ENCODE measurements at regions not wholly inside any gene's neighbourhood (a gene's known extent, or its start where the extent isn't known, plus 50 kb on each side); places are given as distances from the start of the nearest gene placed in this dataset.

- peaks cover 5% of the 10 kb centered on the region for H3K27me3 Mint-ChIP-seq (ENCODE audit: insufficient read depth)
- H3K27ac Mint-ChIP-seq: no peak overlapping the region
- peak; percentile 22 for DNase-seq
- H3K36me3 Mint-ChIP-seq (ENCODE audit: low read depth): no peaks in the 10 kb centered on the region
- H3K4me3 Mint-ChIP-seq: no peak overlapping the region
- H3K4me1 Mint-ChIP-seq (ENCODE audit: low read depth): no peaks in the 10 kb centered on the region
- no peak for TF ChIP-seq CTCF (IDR thresholded peaks at IDR 0.05)
- H3K9me3 Mint-ChIP-seq: no peaks in the 10 kb centered on the region
Measured at GRCh38 chr1:67599085-67599484, 85.9 kb upstream of the GADD45A start.

- Mint-ChIP-seq H3K27me3 (ENCODE audit: insufficient read depth) (peaks cover 3% of the 10 kb centered on the region), H3K36me3 (ENCODE audit: low read depth) (no peaks in the 10 kb centered on the region), H3K9me3 (no peaks in the 10 kb centered on the region), H3K4me3 (no peak overlapping the region), H3K4me1 (ENCODE audit: low read depth) (no peaks in the 10 kb centered on the region), H3K27ac (no peak overlapping the region)
- no peak for TF ChIP-seq CTCF (IDR thresholded peaks at IDR 0.05)
- no peak for DNase-seq
Measured at GRCh38 chr1:67601539-67601938, 83.5 kb upstream of the GADD45A start.

GRCh38 chr1:67601955-67602354 is 83.0 kb upstream of the GADD45A start:
- DNase-seq: no peak
- no peaks in the 10 kb centered on the region for H3K9me3 Mint-ChIP-seq
- no peak overlapping the region for H3K4me3 Mint-ChIP-seq
- TF ChIP-seq CTCF (IDR thresholded peaks at IDR 0.05): no peak
- no peaks in the 10 kb centered on the region for H3K4me1 Mint-ChIP-seq (ENCODE audit: low read depth)
- H3K27me3 Mint-ChIP-seq (ENCODE audit: insufficient read depth): peaks cover 3% of the 10 kb centered on the region
- H3K27ac Mint-ChIP-seq: no peak overlapping the region
- no peaks in the 10 kb centered on the region for H3K36me3 Mint-ChIP-seq (ENCODE audit: low read depth)

GRCh38 chr1:67604778-67605177 is 80.2 kb upstream of the GADD45A start:
- DNase-seq: no peak
- Mint-ChIP-seq H3K4me1 (ENCODE audit: low read depth) (no peaks in the 10 kb centered on the region), H3K36me3 (ENCODE audit: low read depth) (no peaks in the 10 kb centered on the region), H3K27ac (no peak overlapping the region), H3K4me3 (no peak overlapping the region), H3K27me3 (ENCODE audit: insufficient read depth) (peaks cover 3% of the 10 kb centered on the region), H3K9me3 (no peaks in the 10 kb centered on the region)
- no peak for TF ChIP-seq CTCF (IDR thresholded peaks at IDR 0.05)

GRCh38 chr1:67605209-67605780 is 79.7 kb upstream of the GADD45A start:
- no peak for TF ChIP-seq CTCF (IDR thresholded peaks at IDR 0.05)
- Mint-ChIP-seq H3K36me3 (ENCODE audit: low read depth) (no peaks in the 10 kb centered on the region), H3K9me3 (no peaks in the 10 kb centered on the region), H3K27ac (no peak overlapping the region), H3K4me3 (no peak overlapping the region), H3K4me1 (ENCODE audit: low read depth) (no peaks in the 10 kb centered on the region), H3K27me3 (ENCODE audit: insufficient read depth) (peaks cover 5% of the 10 kb centered on the region)
- DNase-seq: no peak

- no peak for DNase-seq
- H3K36me3 Mint-ChIP-seq (ENCODE audit: low read depth): no peaks in the 10 kb centered on the region
- no peaks in the 10 kb centered on the region for H3K9me3 Mint-ChIP-seq
- peaks cover 3% of the 10 kb centered on the region for H3K27me3 Mint-ChIP-seq (ENCODE audit: insufficient read depth)
- no peak for TF ChIP-seq CTCF (IDR thresholded peaks at IDR 0.05)
- H3K4me1 Mint-ChIP-seq (ENCODE audit: low read depth): peaks cover 7% of the 10 kb centered on the region
- H3K4me3 Mint-ChIP-seq: no peak overlapping the region
- H3K27ac Mint-ChIP-seq: no peak overlapping the region
Measured at GRCh38 chr1:67607286-67607685, 77.7 kb upstream of the GADD45A start.
